Karpas-422 (cell line): ENCODE measurements at regions not wholly inside any gene's neighbourhood (a gene's known extent, or its start where the extent isn't known, plus 50 kb on each side); places are given as distances from the start of the nearest gene placed in this dataset.

Experiments
- DNase-seq: peaks from one replicate; pipeline ENCODE4 v3.0.0-alpha.2; 2015
- H2AFZ ChIP-seq: fragments of 200-600 bp; sonication (generic); 2 replicates; pipeline ENCODE4 v1.6.1; 2014; ENCODE audit warnings: antibody characterized with exemption, low read length, mixed read lengths
- H3K27ac ChIP-seq: fragments of 200-600 bp; sonication (generic); 2 replicates; pipeline ENCODE4 v1.5.1; 2014; ENCODE audit warnings: mild to moderate bottlenecking, low read length, moderate library complexity
- H3K27me3 ChIP-seq: fragments of 200-600 bp; sonication (generic); 2 replicates; pipeline ENCODE4 v1.6.1; 2014; ENCODE audit warnings: low read length, mixed read lengths
- H3K36me3 ChIP-seq: fragments of 200-600 bp; sonication (generic); 2 replicates; pipeline ENCODE4 v1.6.1; 2014; ENCODE audit warnings: low read length, mixed read lengths; ENCODE audit not compliant: insufficient read depth
- H3K4me1 ChIP-seq: fragments of 200-600 bp; sonication (generic); 2 replicates; pipeline ENCODE4 v1.6.1; 2014; ENCODE audit warnings: mild to moderate bottlenecking, low read length, mixed read lengths
- H3K4me2 ChIP-seq: fragments of 200-600 bp; sonication (generic); 2 replicates; pipeline ENCODE4 v1.6.1; 2014; ENCODE audit warnings: low read length, low read depth, mild to moderate bottlenecking; ENCODE audit not compliant: poor library complexity, severe bottlenecking
- H3K4me3 ChIP-seq: fragments of 200-600 bp; sonication (generic); 2 replicates; pipeline ENCODE4 v1.5.1; 2014; ENCODE audit warnings: mild to moderate bottlenecking, antibody characterized with exemption, low read length, mixed read lengths
- H3K79me2 ChIP-seq: fragments of 200-600 bp; sonication (generic); 2 replicates; pipeline ENCODE4 v1.6.1; 2014; ENCODE audit warnings: mild to moderate bottlenecking, low read length, mixed read lengths
- H3K9ac ChIP-seq: fragments of 200-600 bp; sonication (generic); 2 replicates; pipeline ENCODE4 v1.6.0; 2014; ENCODE audit warnings: low read length
- H3K9me2 ChIP-seq: fragments of 200-600 bp; sonication (generic), shearing (Covaris generic); replicated peaks from 2 replicates; pipeline ENCODE4 v1.6.0; 2014; ENCODE audit warnings: mild to moderate bottlenecking, low read length, moderate library complexity; ENCODE audit not compliant: insufficient read depth
- H3K9me3 ChIP-seq: fragments of 300-700, 200-600 bp; sonication (generic); 2 replicates; pipeline ENCODE4 v1.6.1; 2014; ENCODE audit warnings: low read length, mixed read lengths
- H4K20me1 ChIP-seq: fragments of 200-600 bp; sonication (generic); 2 replicates; pipeline ENCODE4 v1.6.1; 2014; ENCODE audit warnings: mild to moderate bottlenecking, antibody characterized with exemption, low read length, low read depth; ENCODE audit not compliant: insufficient read depth

GRCh38 chr1:172967936-172968335, 82.8 kb downstream of the TNFSF18 start:
- Histone ChIP-seq H3K27me3 (no peaks in the 10 kb centered on the region), H3K79me2 (no peaks in the 10 kb centered on the region), H3K36me3 (no peaks in the 10 kb centered on the region), H4K20me1 (no peaks in the 10 kb centered on the region), H3K27ac (no peak overlapping the region), H3K4me1 (no peaks in the 10 kb centered on the region), H3K4me2 (no peak overlapping the region), H3K9me2 (no peaks in the 10 kb centered on the region), H2AFZ (no peak overlapping the region), H3K4me3 (no peak overlapping the region), H3K9me3 (no peaks in the 10 kb centered on the region), H3K9ac (no peak overlapping the region)
- no peak for DNase-seq

GRCh38 chr1:172969611-172970010, 81.1 kb downstream of the TNFSF18 start:
- Histone ChIP-seq H3K9me2 (no peaks in the 10 kb centered on the region), H3K4me3 (no peak overlapping the region), H3K4me2 (no peak overlapping the region), H3K9me3 (no peaks in the 10 kb centered on the region), H3K27me3 (no peaks in the 10 kb centered on the region), H3K27ac (no peak overlapping the region), H3K36me3 (no peaks in the 10 kb centered on the region), H3K9ac (no peak overlapping the region), H3K79me2 (no peaks in the 10 kb centered on the region), H2AFZ (no peak overlapping the region), H3K4me1 (no peaks in the 10 kb centered on the region), H4K20me1 (no peaks in the 10 kb centered on the region)
- DNase-seq, result no peak

GRCh38 chr1:172970186-172970585, 80.6 kb downstream of the TNFSF18 start:
- no peak for DNase-seq
- Histone ChIP-seq H3K27ac (no peak overlapping the region), H4K20me1 (no peaks in the 10 kb centered on the region), H2AFZ (no peak overlapping the region), H3K79me2 (no peaks in the 10 kb centered on the region), H3K9me2 (no peaks in the 10 kb centered on the region), H3K4me2 (no peak overlapping the region), H3K4me3 (no peak overlapping the region), H3K9ac (no peak overlapping the region), H3K36me3 (no peaks in the 10 kb centered on the region), H3K4me1 (no peaks in the 10 kb centered on the region), H3K9me3 (no peaks in the 10 kb centered on the region), H3K27me3 (no peaks in the 10 kb centered on the region)

- no peak overlapping the region for H2AFZ ChIP-seq
- H3K9ac ChIP-seq, result no peak overlapping the region
- no peak overlapping the region for H3K4me3 ChIP-seq
- H3K79me2 ChIP-seq, result no peaks in the 10 kb centered on the region
- H3K27me3 ChIP-seq, result no peaks in the 10 kb centered on the region
- DNase-seq, result no peak
- H4K20me1 ChIP-seq, result no peaks in the 10 kb centered on the region
- no peaks in the 10 kb centered on the region for H3K9me3 ChIP-seq
- no peaks in the 10 kb centered on the region for H3K9me2 ChIP-seq
- no peak overlapping the region for H3K4me2 ChIP-seq
- H3K36me3 ChIP-seq, result no peaks in the 10 kb centered on the region
- no peak overlapping the region for H3K27ac ChIP-seq
- no peaks in the 10 kb centered on the region for H3K4me1 ChIP-seq
Observed at GRCh38 chr1:172971241-172971640, 79.5 kb downstream of the TNFSF18 start.

- Histone ChIP-seq H3K27ac (no peak overlapping the region), H3K4me2 (no peak overlapping the region), H3K4me1 (no peaks in the 10 kb centered on the region), H3K9ac (no peak overlapping the region), H3K9me2 (no peaks in the 10 kb centered on the region), H4K20me1 (no peaks in the 10 kb centered on the region), H3K27me3 (no peaks in the 10 kb centered on the region), H3K36me3 (no peaks in the 10 kb centered on the region), H3K4me3 (no peak overlapping the region), H3K79me2 (no peaks in the 10 kb centered on the region), H2AFZ (no peak overlapping the region), H3K9me3 (no peaks in the 10 kb centered on the region)
- DNase-seq, result no peak
Observed at GRCh38 chr1:172972258-172972657, 78.5 kb downstream of the TNFSF18 start.

- Histone ChIP-seq H2AFZ (no peak overlapping the region), H3K4me3 (no peak overlapping the region), H4K20me1 (no peaks in the 10 kb centered on the region), H3K4me2 (no peak overlapping the region), H3K27me3 (no peaks in the 10 kb centered on the region), H3K9me2 (no peaks in the 10 kb centered on the region), H3K9me3 (no peaks in the 10 kb centered on the region), H3K79me2 (no peaks in the 10 kb centered on the region), H3K4me1 (no peaks in the 10 kb centered on the region), H3K27ac (no peak overlapping the region), H3K36me3 (no peaks in the 10 kb centered on the region), H3K9ac (no peak overlapping the region)
- DNase-seq, result no peak
Observed at GRCh38 chr1:172973424-172973823, 77.3 kb downstream of the TNFSF18 start.

GRCh38 chr1:172976222-172977041, 74.3 kb downstream of the TNFSF18 start:
- no peak overlapping the region for H2AFZ ChIP-seq
- no peaks in the 10 kb centered on the region for H3K9me3 ChIP-seq
- H3K9ac ChIP-seq, result no peak overlapping the region

GRCh38 chr1:172977296-172978017, 73.3 kb downstream of the TNFSF18 start:
- no peaks in the 10 kb centered on the region for H3K36me3 ChIP-seq
- no peaks in the 10 kb centered on the region for H4K20me1 ChIP-seq
- no peaks in the 10 kb centered on the region for H3K27me3 ChIP-seq
- H3K4me3 ChIP-seq, result no peak overlapping the region
- H2AFZ ChIP-seq, result no peak overlapping the region
- no peak overlapping the region for H3K9ac ChIP-seq
- H3K9me2 ChIP-seq, result no peaks in the 10 kb centered on the region
- DNase-seq, result no peak
- no peak overlapping the region for H3K27ac ChIP-seq
- H3K4me1 ChIP-seq, result no peaks in the 10 kb centered on the region
- no peaks in the 10 kb centered on the region for H3K9me3 ChIP-seq
- no peak overlapping the region for H3K4me2 ChIP-seq
- H3K79me2 ChIP-seq, result no peaks in the 10 kb centered on the region

More at GRCh38 chr1:172976222-172977041, 74.3 kb downstream of the TNFSF18 start:
- H3K27me3 ChIP-seq, result no peaks in the 10 kb centered on the region
- no peaks in the 10 kb centered on the region for H3K36me3 ChIP-seq
- H3K4me2 ChIP-seq, result no peak overlapping the region
- no peak overlapping the region for H3K27ac ChIP-seq
- no peaks in the 10 kb centered on the region for H3K9me2 ChIP-seq
- no peaks in the 10 kb centered on the region for H4K20me1 ChIP-seq
- H3K4me1 ChIP-seq, result no peaks in the 10 kb centered on the region
- no peak overlapping the region for H3K4me3 ChIP-seq
- H3K79me2 ChIP-seq, result no peaks in the 10 kb centered on the region
- no peak for DNase-seq
